ENCODE measurements at regions not wholly inside any gene's neighbourhood (a gene's known extent, or its start where the extent isn't known, plus 50 kb on each side); places are given as distances from the start of the nearest gene placed in this dataset.

- TF ChIP-seq, protein P1, sequence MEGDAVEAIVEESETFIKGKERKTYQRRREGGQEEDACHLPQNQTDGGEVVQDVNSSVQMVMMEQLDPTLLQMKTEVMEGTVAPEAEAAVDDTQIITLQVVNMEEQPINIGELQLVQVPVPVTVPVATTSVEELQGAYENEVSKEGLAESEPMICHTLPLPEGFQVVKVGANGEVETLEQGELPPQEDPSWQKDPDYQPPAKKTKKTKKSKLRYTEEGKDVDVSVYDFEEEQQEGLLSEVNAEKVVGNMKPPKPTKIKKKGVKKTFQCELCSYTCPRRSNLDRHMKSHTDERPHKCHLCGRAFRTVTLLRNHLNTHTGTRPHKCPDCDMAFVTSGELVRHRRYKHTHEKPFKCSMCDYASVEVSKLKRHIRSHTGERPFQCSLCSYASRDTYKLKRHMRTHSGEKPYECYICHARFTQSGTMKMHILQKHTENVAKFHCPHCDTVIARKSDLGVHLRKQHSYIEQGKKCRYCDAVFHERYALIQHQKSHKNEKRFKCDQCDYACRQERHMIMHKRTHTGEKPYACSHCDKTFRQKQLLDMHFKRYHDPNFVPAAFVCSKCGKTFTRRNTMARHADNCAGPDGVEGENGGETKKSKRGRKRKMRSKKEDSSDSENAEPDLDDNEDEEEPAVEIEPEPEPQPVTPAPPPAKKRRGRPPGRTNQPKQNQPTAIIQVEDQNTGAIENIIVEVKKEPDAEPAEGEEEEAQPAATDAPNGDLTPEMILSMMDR (IDR thresholded peaks at IDR 0.05): peak; percentile 14; the same call in 1 of the 2 replicates
- no peak for TF ChIP-seq ZFX (IDR thresholded peaks at IDR 0.05; ENCODE audit: borderline replicate concordance)
Observed at GRCh38 chr13:85879014-85879413, 79.8 kb upstream of the SLITRK6 start.
